ENCODE measurements at regions not wholly inside any gene's neighbourhood (a gene's known extent, or its start where the extent isn't known, plus 50 kb on each side); places are given as distances from the start of the nearest gene placed in this dataset.

- no peaks in the 10 kb centered on the region for H3K27me3 Mint-ChIP-seq (ENCODE audit: insufficient read depth, low read depth, poor library complexity)
- H3K27ac Mint-ChIP-seq: no peak overlapping the region
- H3K4me1 Mint-ChIP-seq: no peaks in the 10 kb centered on the region
- H3K79me2 ChIP-seq (replicated peaks; ENCODE audit: insufficient read depth): no peaks in the 10 kb centered on the region
- no peaks in the 10 kb centered on the region for H3K36me3 ChIP-seq (ENCODE audit: insufficient read depth)
- no peak overlapping the region for H3K4me3 Mint-ChIP-seq
- H3K9me3 Mint-ChIP-seq: peaks cover 6% of the 10 kb centered on the region; the same call in 2 of the 3 replicates
- no peak for ATAC-seq
- DNase-seq (ENCODE audit: low spot score): no peak
- H2AFZ ChIP-seq: no peak overlapping the region
- no peak overlapping the region for H3K4me2 ChIP-seq
- no peaks in the 10 kb centered on the region for H3K27me3 ChIP-seq (ENCODE audit: insufficient read depth)
- H3K27ac ChIP-seq (ENCODE audit: low read depth): no peak overlapping the region
- TF ChIP-seq ZNF462 (CRISPR knock-in tag; IDR thresholded peaks at IDR 0.05) (no peak), JUNB (IDR thresholded peaks at IDR 0.05; ENCODE audit: unreplicated experiment) (no peak), ZNF331 (CRISPR knock-in tag; IDR thresholded peaks at IDR 0.05; ENCODE audit: low read depth) (no peak), CREB1 (CRISPR knock-in tag; IDR thresholded peaks at IDR 0.05; ENCODE audit: low read depth) (no peak), NANOG (IDR thresholded peaks at IDR 0.05; ENCODE audit: borderline replicate concordance) (no peak), CTCF (conservative IDR thresholded peaks at IDR 0.05; ENCODE audit: low read depth in 2 of 2) (no peak), EZH2phosphoT487 (IDR thresholded peaks at IDR 0.05; ENCODE audit: unreplicated experiment) (no peak), REST (IDR thresholded peaks at IDR 0.05; ENCODE audit: unreplicated experiment) (no peak), EZH2 (IDR thresholded peaks at IDR 0.05; ENCODE audit: low read depth, unreplicated experiment) (no peak), POLR2AphosphoS5 (IDR thresholded peaks at IDR 0.05; ENCODE audit: low read depth) (no peak)
- H3K9me2 ChIP-seq (ENCODE audit: insufficient read depth): no peaks in the 10 kb centered on the region
- no peak overlapping the region for H3K4me3 ChIP-seq
- peaks cover 5% of the 10 kb centered on the region; the same call in 1 of the 3 replicates for H3K36me3 Mint-ChIP-seq (ENCODE audit: low read depth)
- no peaks in the 10 kb centered on the region for H3F3A ChIP-seq (replicated peaks; ENCODE audit: low read depth)
- no peaks in the 10 kb centered on the region; the same call in 1 of the 2 replicates for H4K20me1 ChIP-seq (replicated peaks; ENCODE audit: insufficient read depth)
- no peaks in the 10 kb centered on the region for H3K4me1 ChIP-seq (ENCODE audit: insufficient read depth)
Measured at GRCh38 chr11:115860246-115860645, 356.0 kb upstream of the CADM1 start.
